ENCODE measurements at regions not wholly inside any gene's neighbourhood (a gene's known extent, or its start where the extent isn't known, plus 50 kb on each side); places are given as distances from the start of the nearest gene placed in this dataset.

GRCh38 chr3:151992326-151993041 is 119.0 kb downstream of the SUCNR1 start:
- no peak for DNase-seq

GRCh38 chr3:151995091-151995490 is 121.6 kb downstream of the SUCNR1 start:
- no peak for DNase-seq

- no peak for DNase-seq
Measured at GRCh38 chr3:151998744-151999143, 125.3 kb downstream of the SUCNR1 start.

- no peak for DNase-seq
Measured at GRCh38 chr3:151999936-152000335, 126.5 kb downstream of the SUCNR1 start.

GRCh38 chr3:152011812-152012735 is 138.6 kb downstream of the SUCNR1 start:
- no peak for DNase-seq

- no peak for DNase-seq
Measured at GRCh38 chr3:152019508-152019907, 146.1 kb downstream of the SUCNR1 start.

- DNase-seq = no peak
Measured at GRCh38 chr3:152021951-152022461, 148.6 kb downstream of the SUCNR1 start.

GRCh38 chr3:152026033-152026556 is 152.7 kb downstream of the SUCNR1 start:
- no peak for DNase-seq

GRCh38 chr3:152030320-152030719 is 156.9 kb downstream of the SUCNR1 start:
- no peak for DNase-seq

GRCh38 chr3:152031321-152031720 is 157.9 kb downstream of the SUCNR1 start:
- no peak for DNase-seq

- DNase-seq = no peak
Measured at GRCh38 chr3:152037297-152037696, 163.9 kb downstream of the SUCNR1 start.

- no peak for DNase-seq
Measured at GRCh38 chr3:152037953-152038352, 164.5 kb downstream of the SUCNR1 start.

GRCh38 chr3:152038490-152038889 is 165.0 kb downstream of the SUCNR1 start:
- DNase-seq = no peak

- no peak for DNase-seq
Measured at GRCh38 chr3:152039887-152040286, 166.4 kb downstream of the SUCNR1 start.

- no peak for DNase-seq
Measured at GRCh38 chr3:152040319-152040718, 166.9 kb downstream of the SUCNR1 start.

- no peak for DNase-seq
Measured at GRCh38 chr3:152043620-152044019, 170.2 kb downstream of the SUCNR1 start.

- DNase-seq = no peak
Measured at GRCh38 chr3:152046280-152046679, 172.8 kb downstream of the SUCNR1 start.

- DNase-seq = no peak
Measured at GRCh38 chr3:152047465-152047864, 174.0 kb downstream of the SUCNR1 start.

GRCh38 chr3:152048831-152049230 is 175.4 kb downstream of the SUCNR1 start:
- no peak for DNase-seq

GRCh38 chr3:152050903-152051302 is 177.5 kb downstream of the SUCNR1 start:
- DNase-seq = no peak

GRCh38 chr3:152051501-152052404 is 178.3 kb downstream of the SUCNR1 start:
- DNase-seq = peak; percentile 19

GRCh38 chr3:152053866-152054265 is 180.4 kb downstream of the SUCNR1 start:
- no peak for DNase-seq
